ENCODE measurements at regions not wholly inside any gene's neighbourhood (a gene's known extent, or its start where the extent isn't known, plus 50 kb on each side); places are given as distances from the start of the nearest gene placed in this dataset.

GRCh38 chr2:204494681-204495080, 50.6 kb upstream of the PARD3B start:
- Histone ChIP-seq H3K27me3 (ENCODE audit: control insufficient read depth, extremely low read depth, insufficient read depth, low read length) (no peaks in the 10 kb centered on the region), H3K9ac (ENCODE audit: control insufficient read depth, extremely low read depth, insufficient read depth, low read length) (no peak overlapping the region), H3K27ac (ENCODE audit: control insufficient read depth, insufficient read depth, low read length) (no peak overlapping the region), H3K9me1 (ENCODE audit: control insufficient read depth, extremely low read depth, insufficient read depth, low read length) (no peaks in the 10 kb centered on the region), H2AFZ (ENCODE audit: control insufficient read depth, low read length) (peak overlapping the region; percentile 39), H3K4me3 (ENCODE audit: control insufficient read depth in 2 of 3, extremely low read depth in 1 of 3, insufficient read depth in 2 of 3, low read depth in 1 of 3, low read length in 3 of 3) (no peak overlapping the region), H3K9me3 (ENCODE audit: control insufficient read depth, low read depth, low read length) (no peaks in the 10 kb centered on the region), H3K4me2 (ENCODE audit: control insufficient read depth, extremely low read depth, insufficient read depth, low read depth, low read length) (no peak overlapping the region), H3K79me2 (ENCODE audit: control insufficient read depth, insufficient read depth, low read length) (no peaks in the 10 kb centered on the region), H3K36me3 (ENCODE audit: control insufficient read depth in 2 of 2, extremely low read depth in 1 of 2, insufficient read depth in 2 of 2, low read length in 2 of 2) (no peaks in the 10 kb centered on the region), H3K4me1 (ENCODE audit: control insufficient read depth, extremely low read depth, insufficient read depth, low read length) (peaks cover 20% of the 10 kb centered on the region), H4K20me1 (ENCODE audit: control insufficient read depth, extremely low read depth, insufficient read depth, low read length) (no peaks in the 10 kb centered on the region)
- TF ChIP-seq EZH2 (IDR thresholded peaks at IDR 0.05; ENCODE audit: low read length) = no peak
- TF ChIP-seq CTCF (optimal IDR thresholded peaks at IDR 0.05 in 1 of 3, IDR thresholded peaks at IDR 0.05 in 1 of 3, conservative IDR thresholded peaks at IDR 0.05 in 1 of 3; ENCODE audit: extremely low read depth in 1 of 3, insufficient read depth in 2 of 3, low read length in 3 of 3) = no peak
- dilution Hi-C loops (cut with MboI; ENCODE audit: extremely low pct_ligation_motif_present, low sequenced_read_pairs) = no loop called here
- peak; percentile 84 for FAIRE-seq
- DNase-seq (ENCODE audit: low read depth, low spot score) = no peak

- no peaks in the 10 kb centered on the region for H3K36me3 ChIP-seq (ENCODE audit: control insufficient read depth in 2 of 2, extremely low read depth in 1 of 2, insufficient read depth in 2 of 2, low read length in 2 of 2)
- H3K9me1 ChIP-seq (ENCODE audit: control insufficient read depth, extremely low read depth, insufficient read depth, low read length) = no peaks in the 10 kb centered on the region
- TF ChIP-seq EZH2 (IDR thresholded peaks at IDR 0.05; ENCODE audit: low read length) (no peak), CTCF (optimal IDR thresholded peaks at IDR 0.05 in 1 of 3, IDR thresholded peaks at IDR 0.05 in 1 of 3, conservative IDR thresholded peaks at IDR 0.05 in 1 of 3; ENCODE audit: extremely low read depth in 1 of 3, insufficient read depth in 2 of 3, low read length in 3 of 3) (no peak)
- DNase-seq (ENCODE audit: low read depth, low spot score) (no peak), FAIRE-seq (no peak)
- H3K9me3 ChIP-seq (ENCODE audit: control insufficient read depth, low read depth, low read length) = no peaks in the 10 kb centered on the region
- H3K4me2 ChIP-seq (ENCODE audit: control insufficient read depth, extremely low read depth, insufficient read depth, low read depth, low read length) = no peak overlapping the region
- dilution Hi-C loops (cut with MboI; ENCODE audit: extremely low pct_ligation_motif_present, low sequenced_read_pairs) = no loop called here
- H3K9ac ChIP-seq (ENCODE audit: control insufficient read depth, extremely low read depth, insufficient read depth, low read length) = no peak overlapping the region
- H3K27ac ChIP-seq (ENCODE audit: control insufficient read depth, insufficient read depth, low read length) = no peak overlapping the region
- no peak overlapping the region for H3K4me3 ChIP-seq (ENCODE audit: control insufficient read depth in 2 of 3, extremely low read depth in 1 of 3, insufficient read depth in 2 of 3, low read depth in 1 of 3, low read length in 3 of 3)
- no peaks in the 10 kb centered on the region for H3K79me2 ChIP-seq (ENCODE audit: control insufficient read depth, insufficient read depth, low read length)
- no peaks in the 10 kb centered on the region for H4K20me1 ChIP-seq (ENCODE audit: control insufficient read depth, extremely low read depth, insufficient read depth, low read length)
- no peak overlapping the region for H2AFZ ChIP-seq (ENCODE audit: control insufficient read depth, low read length)
- H3K4me1 ChIP-seq (ENCODE audit: control insufficient read depth, extremely low read depth, insufficient read depth, low read length) = peaks cover 20% of the 10 kb centered on the region
- no peaks in the 10 kb centered on the region for H3K27me3 ChIP-seq (ENCODE audit: control insufficient read depth, extremely low read depth, insufficient read depth, low read length)
Measured at GRCh38 chr2:204495381-204495780, 49.9 kb upstream of the PARD3B start.

Measured in keratinocyte (primary cell).